ENCODE measurements at regions not wholly inside any gene's neighbourhood (a gene's known extent, or its start where the extent isn't known, plus 50 kb on each side); places are given as distances from the start of the nearest gene placed in this dataset.

GRCh38 chr1:232877365-232878028 is 72.3 kb downstream of the MAP10 start:
- Mint-ChIP-seq H3K27me3 (peaks cover 7 to 12% of the 10 kb centered on the region in 2 donors), H3K4me3 (no peak overlapping the region), H3K27ac (no peak overlapping the region), H3K4me1 (ENCODE audit: low read depth in 2 of 2) (peaks cover 0 to 3% of the 10 kb centered on the region in 2 donors), H3K36me3 (no peaks in the 10 kb centered on the region), H3K9me3 (no peaks in the 10 kb centered on the region)
- DNase-seq (ENCODE audit: low spot score) (no peak), ATAC-seq (no peak)

GRCh38 chr1:232878086-232878485 is 72.3 kb upstream of the NTPCR start:
- H3K9me3 Mint-ChIP-seq, result no peaks in the 10 kb centered on the region
- H3K4me1 Mint-ChIP-seq (ENCODE audit: low read depth in 2 of 2), result peaks cover 0 to 3% of the 10 kb centered on the region in 2 donors
- no peaks in the 10 kb centered on the region for H3K36me3 Mint-ChIP-seq
- H3K27me3 Mint-ChIP-seq, result peaks cover 7 to 12% of the 10 kb centered on the region in 2 donors
- H3K4me3 Mint-ChIP-seq, result no peak overlapping the region
- H3K27ac Mint-ChIP-seq, result no peak overlapping the region
- DNase-seq (ENCODE audit: low spot score) (no peak), ATAC-seq (no peak)

GRCh38 chr1:232880354-232880753 is 70.1 kb upstream of the NTPCR start:
- H3K4me3 Mint-ChIP-seq, result no peak overlapping the region
- H3K27ac Mint-ChIP-seq, result no peak overlapping the region
- H3K36me3 Mint-ChIP-seq, result no peaks in the 10 kb centered on the region
- H3K27me3 Mint-ChIP-seq, result peaks cover 9 to 12% of the 10 kb centered on the region in 2 donors
- ATAC-seq (no peak), DNase-seq (ENCODE audit: low spot score) (no peak)
- no peaks in the 10 kb centered on the region for H3K9me3 Mint-ChIP-seq
- peaks cover 0 to 3% of the 10 kb centered on the region in 2 donors for H3K4me1 Mint-ChIP-seq (ENCODE audit: low read depth in 2 of 2)

- DNase-seq (ENCODE audit: low spot score), result no peak
- H3K27me3 Mint-ChIP-seq, result peaks cover 13 to 21% of the 10 kb centered on the region in 2 donors
- no peak for ATAC-seq
- H3K4me3 Mint-ChIP-seq, result no peak overlapping the region
- H3K4me1 Mint-ChIP-seq (ENCODE audit: low read depth in 2 of 2), result no peaks in the 10 kb centered on the region
- no peak overlapping the region for H3K27ac Mint-ChIP-seq
- H3K36me3 Mint-ChIP-seq, result no peaks in the 10 kb centered on the region
- H3K9me3 Mint-ChIP-seq, result no peaks in the 10 kb centered on the region
These were observed 66.3 kb upstream of the NTPCR start for GRCh38 chr1:232883992-232884661.

- ATAC-seq (no peak), DNase-seq (ENCODE audit: low spot score) (no peak)
- Mint-ChIP-seq H3K9me3 (no peaks in the 10 kb centered on the region), H3K36me3 (no peaks in the 10 kb centered on the region), H3K27me3 (peaks cover 17 to 21% of the 10 kb centered on the region in 2 donors), H3K4me1 (ENCODE audit: low read depth in 2 of 2) (no peaks in the 10 kb centered on the region), H3K4me3 (no peak overlapping the region), H3K27ac (no peak overlapping the region)
These were observed 64.1 kb upstream of the NTPCR start for GRCh38 chr1:232886271-232886670.

- Mint-ChIP-seq H3K27ac (no peak overlapping the region), H3K9me3 (no peaks in the 10 kb centered on the region), H3K4me1 (ENCODE audit: low read depth in 2 of 2) (no peaks in the 10 kb centered on the region), H3K4me3 (no peak overlapping the region), H3K27me3 (peaks cover 19 to 32% of the 10 kb centered on the region in 2 donors), H3K36me3 (no peaks in the 10 kb centered on the region)
- DNase-seq (ENCODE audit: low spot score), result no peak
- ATAC-seq, result no peak
These were observed 60.0 kb upstream of the NTPCR start for GRCh38 chr1:232890340-232890943.

GRCh38 chr1:232891071-232891470 is 59.3 kb upstream of the NTPCR start:
- Mint-ChIP-seq H3K27me3 (peaks cover 19 to 32% of the 10 kb centered on the region in 2 donors), H3K4me3 (no peak overlapping the region), H3K36me3 (no peaks in the 10 kb centered on the region), H3K4me1 (ENCODE audit: low read depth in 2 of 2) (no peaks in the 10 kb centered on the region), H3K27ac (no peak overlapping the region), H3K9me3 (no peaks in the 10 kb centered on the region)
- ATAC-seq (no peak), DNase-seq (ENCODE audit: low spot score) (no peak)

GRCh38 chr1:232891656-232892317 is 58.6 kb upstream of the NTPCR start:
- Mint-ChIP-seq H3K27me3 (peaks cover 18 to 29% of the 10 kb centered on the region in 2 donors), H3K36me3 (no peaks in the 10 kb centered on the region), H3K4me1 (ENCODE audit: low read depth in 2 of 2) (no peaks in the 10 kb centered on the region), H3K27ac (no peak overlapping the region), H3K9me3 (no peaks in the 10 kb centered on the region), H3K4me3 (no peak overlapping the region)
- no peak for ATAC-seq
- no peak for DNase-seq (ENCODE audit: low spot score)

GRCh38 chr1:232893481-232894313 is 56.7 kb upstream of the NTPCR start:
- no peak overlapping the region for H3K27ac Mint-ChIP-seq
- no peaks in the 10 kb centered on the region for H3K36me3 Mint-ChIP-seq
- H3K4me3 Mint-ChIP-seq, result no peak overlapping the region
- no peaks in the 10 kb centered on the region for H3K4me1 Mint-ChIP-seq (ENCODE audit: low read depth in 2 of 2)
- DNase-seq (ENCODE audit: low spot score), result no peak
- ATAC-seq, result no peak
- peaks cover 11 to 15% of the 10 kb centered on the region in 2 donors for H3K27me3 Mint-ChIP-seq
- H3K9me3 Mint-ChIP-seq, result no peaks in the 10 kb centered on the region

GRCh38 chr1:232894436-232894835 is 56.0 kb upstream of the NTPCR start:
- no peak overlapping the region for H3K4me3 Mint-ChIP-seq
- H3K4me1 Mint-ChIP-seq (ENCODE audit: low read depth in 2 of 2), result no peaks in the 10 kb centered on the region
- DNase-seq (ENCODE audit: low spot score) (no peak), ATAC-seq (no peak)
- H3K27ac Mint-ChIP-seq, result no peak overlapping the region
- H3K9me3 Mint-ChIP-seq, result no peaks in the 10 kb centered on the region
- H3K36me3 Mint-ChIP-seq, result no peaks in the 10 kb centered on the region
- H3K27me3 Mint-ChIP-seq, result peaks cover 8 to 11% of the 10 kb centered on the region in 2 donors

- H3K36me3 Mint-ChIP-seq, result no peaks in the 10 kb centered on the region
- no peak overlapping the region for H3K27ac Mint-ChIP-seq
- H3K4me3 Mint-ChIP-seq, result no peak overlapping the region
- H3K27me3 Mint-ChIP-seq, result peaks cover 0 to under 1% of the 10 kb centered on the region in 2 donors
- DNase-seq (ENCODE audit: low spot score), result no peak
- H3K4me1 Mint-ChIP-seq (ENCODE audit: low read depth in 2 of 2), result no peaks in the 10 kb centered on the region
- H3K9me3 Mint-ChIP-seq, result no peaks in the 10 kb centered on the region
- ATAC-seq, result peak in 1 of 2 donors; percentile 33
These were observed 52.4 kb upstream of the NTPCR start for GRCh38 chr1:232897949-232898465.

GRCh38 chr1:232899268-232899667 is 51.1 kb upstream of the NTPCR start:
- peaks cover 0 to under 1% of the 10 kb centered on the region in 2 donors for H3K4me1 Mint-ChIP-seq (ENCODE audit: low read depth in 2 of 2)
- DNase-seq (ENCODE audit: low spot score) (no peak), ATAC-seq (peak in 1 of 2 donors; percentile 41)
- H3K27me3 Mint-ChIP-seq, result no peaks in the 10 kb centered on the region
- H3K27ac Mint-ChIP-seq, result no peak overlapping the region
- no peak overlapping the region for H3K4me3 Mint-ChIP-seq
- no peaks in the 10 kb centered on the region for H3K9me3 Mint-ChIP-seq
- H3K36me3 Mint-ChIP-seq, result no peaks in the 10 kb centered on the region

- DNase-seq (ENCODE audit: low spot score) (no peak), ATAC-seq (no peak)
These were observed 50.6 kb upstream of the NTPCR start for GRCh38 chr1:232899839-232900238.

More at GRCh38 chr1:232899839-232900238, 50.6 kb upstream of the NTPCR start:
- Mint-ChIP-seq H3K27me3 (peaks cover 0 to 4% of the 10 kb centered on the region in 2 donors), H3K36me3 (no peaks in the 10 kb centered on the region), H3K4me3 (no peak overlapping the region), H3K4me1 (ENCODE audit: low read depth in 2 of 2) (peaks cover 0 to 6% of the 10 kb centered on the region in 2 donors), H3K27ac (no peak overlapping the region), H3K9me3 (no peaks in the 10 kb centered on the region)

Data from natural killer cell treated with Interleukin-12 subunit alpha and Interleukin-12 subunit beta and Interleukin-15 and Interleukin-18, amount 100 ng/mL, for 72 hours (primary cell).